Epithelial cell of proximal tubule (primary cell): ENCODE measurements at regions not wholly inside any gene's neighbourhood (a gene's known extent, or its start where the extent isn't known, plus 50 kb on each side); places are given as distances from the start of the nearest gene placed in this dataset.

Experiments
- DNase-seq: peaks from one replicate; pipeline ENCODE4 v3.0.0-alpha.2; 2011; ENCODE audit warnings: low read depth
- H3K4me3 ChIP-seq: 2 replicates; pipeline ENCODE4 v1.5.1; 2011; ENCODE audit warnings: low read depth, mild to moderate bottlenecking, low read length
- TF ChIP-seq, protein P1 (sequence below): conservative IDR thresholded peaks from 2 replicates; pipeline ENCODE4 v1.5.1; 2012; ENCODE audit warnings: low read depth, mild to moderate bottlenecking, low read length

- TF ChIP-seq, protein P1, sequence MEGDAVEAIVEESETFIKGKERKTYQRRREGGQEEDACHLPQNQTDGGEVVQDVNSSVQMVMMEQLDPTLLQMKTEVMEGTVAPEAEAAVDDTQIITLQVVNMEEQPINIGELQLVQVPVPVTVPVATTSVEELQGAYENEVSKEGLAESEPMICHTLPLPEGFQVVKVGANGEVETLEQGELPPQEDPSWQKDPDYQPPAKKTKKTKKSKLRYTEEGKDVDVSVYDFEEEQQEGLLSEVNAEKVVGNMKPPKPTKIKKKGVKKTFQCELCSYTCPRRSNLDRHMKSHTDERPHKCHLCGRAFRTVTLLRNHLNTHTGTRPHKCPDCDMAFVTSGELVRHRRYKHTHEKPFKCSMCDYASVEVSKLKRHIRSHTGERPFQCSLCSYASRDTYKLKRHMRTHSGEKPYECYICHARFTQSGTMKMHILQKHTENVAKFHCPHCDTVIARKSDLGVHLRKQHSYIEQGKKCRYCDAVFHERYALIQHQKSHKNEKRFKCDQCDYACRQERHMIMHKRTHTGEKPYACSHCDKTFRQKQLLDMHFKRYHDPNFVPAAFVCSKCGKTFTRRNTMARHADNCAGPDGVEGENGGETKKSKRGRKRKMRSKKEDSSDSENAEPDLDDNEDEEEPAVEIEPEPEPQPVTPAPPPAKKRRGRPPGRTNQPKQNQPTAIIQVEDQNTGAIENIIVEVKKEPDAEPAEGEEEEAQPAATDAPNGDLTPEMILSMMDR, result no peak
- no peak overlapping the region for H3K4me3 ChIP-seq
- DNase-seq, result no peak
These were observed 622.4 kb downstream of the BCKDHB start for GRCh38 chr6:80728830-80729229.

- no peak for DNase-seq
- TF ChIP-seq, protein P1, result no peak
- no peak overlapping the region for H3K4me3 ChIP-seq
These were observed 621.8 kb downstream of the BCKDHB start for GRCh38 chr6:80728101-80728750.

GRCh38 chr6:80725156-80725930, 618.9 kb downstream of the BCKDHB start:
- no peak overlapping the region for H3K4me3 ChIP-seq
- TF ChIP-seq, protein P1, result no peak
- DNase-seq, result no peak

GRCh38 chr6:80720824-80721223, 614.4 kb downstream of the BCKDHB start:
- TF ChIP-seq, protein P1, result no peak
- no peak overlapping the region for H3K4me3 ChIP-seq
- no peak for DNase-seq

DNA sequence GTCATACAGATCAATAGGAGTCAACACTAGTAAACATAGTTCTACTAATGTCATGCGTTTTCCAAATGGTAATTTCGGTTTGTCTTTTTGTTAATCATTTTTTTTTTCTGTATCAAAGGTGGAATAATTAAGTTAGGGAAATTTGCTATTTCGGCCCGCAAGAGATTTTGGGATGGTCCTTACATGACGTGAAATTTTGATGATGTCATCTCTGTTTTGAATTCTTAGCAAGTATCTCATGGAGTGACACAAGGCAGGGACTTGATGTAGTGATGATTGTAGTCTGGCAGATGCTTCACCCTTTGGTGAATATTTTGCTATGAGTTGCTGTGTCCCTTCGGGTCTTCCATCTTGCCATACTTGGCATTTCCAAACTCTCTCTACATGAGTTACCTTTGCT, 608.0 kb downstream of the BCKDHB start:
- H3K4me3 ChIP-seq, result no peak overlapping the region
- DNase-seq, result no peak
- TF ChIP-seq, protein P1, result no peak

GRCh38 chr6:80698459-80698858, 592.0 kb downstream of the BCKDHB start:
- H3K4me3 ChIP-seq, result no peak overlapping the region
- TF ChIP-seq, protein P1, result no peak
- DNase-seq, result no peak
